HCT116 (cell line): ENCODE measurements at regions not wholly inside any gene's neighbourhood (a gene's known extent, or its start where the extent isn't known, plus 50 kb on each side); places are given as distances from the start of the nearest gene placed in this dataset.
A peak's percentile ranks its signal among the peaks of the same experiment; 100 is the strongest.

ENCODE experiments used
- ATAC-seq: fragments of 200-7000 bp; cut with Tn5 transposase; 2 replicates; pipeline ENCODE4 v1.9.1; 2020; ENCODE audit warnings: mild to moderate bottlenecking, moderate library complexity
- BruUV-seq: library from RNA; stranded (reverse); fragments of 400-500 nt; replicated peaks from 2 replicates; lab custom pipeline; 2021; lab: Mats Ljungman, UMichigan
- CTCF ChIA-PET: fragments of 300-600 bp; sonication (Branson Sonifier 250); formaldehyde crosslinking; loops from one replicate; lab custom pipeline; 2021; ENCODE audit warnings: antibody characterized with exemption; lab: Charles Lee
- POLR2A ChIA-PET: fragments of 300-600, 350-600 bp; sonication (Branson Sonifier 250); formaldehyde crosslinking; loops from one replicate; lab custom pipeline; 2021; ENCODE audit warnings: antibody characterized with exemption; lab: Charles Lee
- RAD21 ChIA-PET, 2 experiments: fragments of 300-600 bp; sonication (Branson Sonifier 250); formaldehyde crosslinking; loops; one replicate each; lab custom pipeline; 2023; ENCODE audit warnings: low total read pairs in 2 of 2; ENCODE audit not compliant: uncharacterized antibody in 2 of 2, unreplicated experiment in 2 of 2, low non-redundant PET in 1 of 2; lab: Charles Lee
- DNase-seq: peaks from one replicate; pipeline ENCODE4 v3.0.0-alpha.2; 2010; ENCODE audit warnings: low read depth, low spot score
- H2AFZ ChIP-seq: fragments of 200-600 bp; shearing (Covaris generic), sonication (generic); 2 replicates; pipeline ENCODE4 v1.6.1; 2017; ENCODE audit warnings: low read depth, mixed run types, mixed read lengths, antibody characterized with exemption, low read length; ENCODE audit not compliant: poor library complexity, severe bottlenecking
- H3K27ac ChIP-seq: 2 replicates; pipeline ENCODE4 v1.5.1; 2012; ENCODE audit warnings: low read depth, low read length
- H3K27me3 ChIP-seq: fragments of 200-600 bp; sonication (generic); 2 replicates; pipeline ENCODE4 v1.6.1; 2016; ENCODE audit warnings: mixed run types, low read length, mixed read lengths; ENCODE audit not compliant: insufficient read depth
- H3K36me3 ChIP-seq, 2 experiments: fragments of 200-500 bp in 1 of 2; fragments of 200-600 bp in 1 of 2; sonication (Bioruptor generic) in 1 of 2; sonication (generic) in 1 of 2; 2 replicates each; pipeline versions ENCODE4 v1.5.1 to v1.6.1; 2014 to 2016; ENCODE audit warnings: low read length in 2 of 2, inconsistent platforms in 1 of 2, mixed read lengths in 1 of 2, mixed run types in 1 of 2; ENCODE audit not compliant: insufficient read depth in 2 of 2, control insufficient read depth in 1 of 2
- H3K4me1 ChIP-seq, 2 experiments: fragments of 200-600 bp in 1 of 2; sonication (generic) in 1 of 2; 2 replicates each; pipeline versions ENCODE4 v1.5.1 to v1.6.1; 2012 to 2017; ENCODE audit warnings: low read length in 2 of 2, inconsistent platforms in 1 of 2, mild to moderate bottlenecking in 1 of 2, mixed read lengths in 1 of 2, mixed run types in 1 of 2, moderate library complexity in 1 of 2; ENCODE audit not compliant: insufficient read depth in 2 of 2, control insufficient read depth in 1 of 2
- H3K4me2 ChIP-seq: fragments of 200-600 bp; sonication (generic); 2 replicates; pipeline ENCODE4 v1.6.1; 2017; ENCODE audit warnings: mixed run types, low read length, mixed read lengths
- H3K4me3 ChIP-seq, 2 experiments: fragments of 200-600 bp in 1 of 2; sonication (generic) in 1 of 2; replicated peaks in 1 of 2; 2 replicates each; pipeline ENCODE4 v1.5.1; 2011 to 2016; ENCODE audit warnings: low read length in 2 of 2, control low read depth in 1 of 2, low read depth in 1 of 2, mild to moderate bottlenecking in 1 of 2, mixed read lengths in 1 of 2, mixed run types in 1 of 2
- H3K79me2 ChIP-seq: fragments of 200-600 bp; sonication (generic); 2 replicates; pipeline ENCODE4 v1.6.1; 2017; ENCODE audit warnings: mild to moderate bottlenecking, mixed run types, low read length, moderate library complexity, mixed read lengths; ENCODE audit not compliant: insufficient read depth
- H3K9ac ChIP-seq: fragments of 200-600 bp; sonication (generic); 2 replicates; pipeline ENCODE4 v1.6.1; 2016; ENCODE audit warnings: low read length, mixed read lengths
- H3K9me2 ChIP-seq: fragments of 200-600 bp; sonication (generic), shearing (Covaris generic); 2 replicates; pipeline ENCODE4 v1.6.1; 2017; ENCODE audit warnings: mixed run types, mild to moderate bottlenecking, moderate library complexity; ENCODE audit not compliant: insufficient read depth
- H3K9me3 ChIP-seq, 2 experiments: fragments of 200-500 bp in 1 of 2; fragments of 200-600 bp in 1 of 2; sonication (Bioruptor generic) in 1 of 2; sonication (generic) in 1 of 2; 2 replicates each; pipeline ENCODE4 v1.6.1; 2014 to 2017; ENCODE audit warnings: low read length in 2 of 2, mixed read lengths in 2 of 2, inconsistent platforms in 1 of 2, low read depth in 1 of 2, mild to moderate bottlenecking in 1 of 2, mixed run types in 1 of 2, moderate library complexity in 1 of 2; ENCODE audit not compliant: control insufficient read depth in 1 of 2, insufficient read depth in 1 of 2
- H4K20me1 ChIP-seq: fragments of 200-600 bp; sonication (generic), shearing (Covaris generic); 2 replicates; pipeline ENCODE4 v1.6.1; 2017; ENCODE audit warnings: mixed run types, mild to moderate bottlenecking, moderate library complexity; ENCODE audit not compliant: insufficient read depth
- ATF3 ChIP-seq: IDR thresholded peaks from 2 replicates; pipeline ENCODE4 v1.6.1; 2012
- CBX3 ChIP-seq: IDR thresholded peaks from 2 replicates; pipeline ENCODE4 v1.6.1; 2012; ENCODE audit warnings: low read depth
- CEBPB ChIP-seq: IDR thresholded peaks from 2 replicates; pipeline ENCODE4 v1.6.1; 2012; ENCODE audit warnings: low read depth
- EGR1 ChIP-seq: IDR thresholded peaks from 2 replicates; pipeline ENCODE4 v1.6.1; 2012; ENCODE audit warnings: low read depth
- EZH2phosphoT487 ChIP-seq: fragments of 200-600 bp; IDR thresholded peaks from 2 replicates; pipeline ENCODE4 v1.6.1; 2018; ENCODE audit warnings: antibody characterized with exemption, borderline replicate concordance
- JUND ChIP-seq: IDR thresholded peaks from 2 replicates; pipeline ENCODE4 v1.6.1; 2012
- MAX ChIP-seq: IDR thresholded peaks from 2 replicates; pipeline ENCODE4 v1.6.1; 2012
- POLR2AphosphoS5 ChIP-seq: IDR thresholded peaks from 2 replicates; pipeline ENCODE4 v1.6.1; 2011; ENCODE audit warnings: mild to moderate bottlenecking, low read depth, low read length, moderate library complexity
- RAD21 ChIP-seq: IDR thresholded peaks from 2 replicates; pipeline ENCODE4 v1.6.1; 2012; ENCODE audit warnings: low read depth, mild to moderate bottlenecking
- REST ChIP-seq: IDR thresholded peaks from 2 replicates; pipeline ENCODE4 v1.6.1; 2012; ENCODE audit warnings: low read depth
- SP1 ChIP-seq: IDR thresholded peaks from 2 replicates; pipeline ENCODE4 v1.6.1; 2012; ENCODE audit warnings: low read depth
- SRF ChIP-seq: IDR thresholded peaks from 2 replicates; pipeline ENCODE4 v1.6.1; 2012; ENCODE audit warnings: low read depth
- TCF7L2 ChIP-seq: IDR thresholded peaks from 2 replicates; pipeline ENCODE4 v1.7.0; 2011; ENCODE audit warnings: borderline replicate concordance, inconsistent platforms; ENCODE audit not compliant: insufficient read depth, insufficient read length; ENCODE audit errors: extremely low read depth
- YY1 ChIP-seq: IDR thresholded peaks from 2 replicates; pipeline ENCODE4 v1.6.1; 2011; ENCODE audit warnings: low read length, low read depth, moderate library complexity, mild to moderate bottlenecking; ENCODE audit not compliant: insufficient replicate concordance; ENCODE audit errors: extremely low read depth
- ZBTB33 ChIP-seq: IDR thresholded peaks from 2 replicates; pipeline ENCODE4 v1.6.1; 2011; ENCODE audit warnings: mild to moderate bottlenecking, low read length, moderate library complexity; ENCODE audit not compliant: insufficient replicate concordance; ENCODE audit errors: extremely low read depth
- intact Hi-C: fragments of 100-400 bp; cut with micrococcal nuclease; formaldehyde crosslinking; loops from 2 replicates; pipeline ENCODE4 v1.10.0; 2022

- no peaks in the 10 kb centered on the region for H3K79me2 ChIP-seq
- no peak overlapping the region for H2AFZ ChIP-seq
- BruUV-seq = no TSS peak
- no peaks in the 10 kb centered on the region for H3K36me3 ChIP-seq
- CTCF ChIA-PET = no interaction called here
- no peak overlapping the region for H3K27ac ChIP-seq
- no peaks in the 10 kb centered on the region for H4K20me1 ChIP-seq
- no peaks in the 10 kb centered on the region for H3K9me2 ChIP-seq
- POLR2A ChIA-PET = interaction anchor here (1.2 kb wide), 1 partner anchor 113 kb away, joined by 3 read pairs; no protein-coding TSS in a partner anchor
- TF ChIP-seq POLR2AphosphoS5 (no peak), EGR1 (no peak), CEBPB (no peak), JUND (no peak), ATF3 (no peak), CBX3 (no peak), YY1 (no peak), TCF7L2 (no peak), REST (no peak), EZH2phosphoT487 (no peak), SP1 (no peak), RAD21 (no peak), MAX (no peak), ZBTB33 (no peak), SRF (no peak)
- H3K4me1 ChIP-seq = peaks cover 12 to 22% of the 10 kb centered on the region in 2 experiments; a peak in 3 of 4 replicates
- intact Hi-C loops = no loop called here
- H3K4me2 ChIP-seq = peak overlapping the region; percentile 8; the same call in 1 of the 2 replicates
- RAD21 ChIA-PET = no interaction called here
- H3K9ac ChIP-seq = no peak overlapping the region
- no peaks in the 10 kb centered on the region for H3K9me3 ChIP-seq
- H3K27me3 ChIP-seq = no peaks in the 10 kb centered on the region
- H3K4me3 ChIP-seq = no peak overlapping the region
- DNase-seq (no peak), ATAC-seq (no peak)
These were observed 83.4 kb upstream of the SMNDC1 start for GRCh38 chr10:110387983-110388686.
